ENCODE measurements at regions not wholly inside any gene's neighbourhood (a gene's known extent, or its start where the extent isn't known, plus 50 kb on each side); places are given as distances from the start of the nearest gene placed in this dataset.

DNA sequence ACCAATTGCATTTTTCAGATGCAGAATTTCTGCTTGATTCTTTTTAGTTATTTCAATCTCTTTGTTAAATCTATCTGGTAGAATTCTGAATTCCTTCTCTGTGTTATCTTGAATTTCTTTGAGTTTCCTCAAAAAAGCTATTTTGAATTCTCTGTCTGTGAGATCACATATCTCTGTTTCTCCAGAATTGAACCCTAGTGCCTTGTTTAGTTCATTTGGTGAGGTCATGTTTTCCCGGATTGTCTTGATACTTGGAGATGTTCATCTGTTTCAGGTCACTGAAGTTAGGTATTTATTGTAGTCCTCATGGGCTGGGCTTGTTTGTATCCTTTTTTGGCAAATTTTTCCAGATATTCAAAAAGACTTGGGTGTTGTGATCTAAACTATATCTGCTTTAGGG, 202.9 kb upstream of the SERP2 start:
- FAIRE-seq: no peak
- WGBS (ENCODE audit: low lambda C conversion rate): 41% methylated on average over 1 of the region's 1 CpG

DNA sequence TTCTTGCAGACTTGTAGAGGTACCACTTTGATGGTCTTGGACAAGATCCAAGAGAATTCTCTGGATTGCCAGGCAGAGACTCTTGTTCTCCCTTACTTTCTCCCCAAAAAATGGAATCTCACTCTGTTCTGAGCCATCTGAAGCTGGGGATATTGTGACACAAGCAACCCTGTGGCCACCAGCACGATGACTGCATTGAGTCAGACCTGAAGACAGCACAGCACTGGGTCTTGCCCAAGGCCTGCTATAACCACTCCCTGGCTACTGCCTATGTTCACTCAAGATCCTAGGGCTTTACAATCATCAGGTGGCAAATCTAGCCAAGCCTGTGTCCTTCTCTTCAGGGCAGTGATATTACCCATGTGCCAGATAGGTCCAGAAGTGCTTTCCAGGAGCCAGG, 202.5 kb upstream of the SERP2 start:
- no peak overlapping the region for H3K4me3 ChIP-seq (replicated peaks in 1 of 3; ENCODE audit: insufficient read depth in 1 of 3, low read depth in 2 of 3, low read length in 3 of 3)
- in situ Hi-C loops (cut with HindIII; ENCODE audit: extremely low pct_ligation_motif_present, low pct_unique_long_range_greater_than_20kb): no loop called here
- no peak overlapping the region for H2AFZ ChIP-seq (ENCODE audit: low read length)
- WGBS (ENCODE audit: low lambda C conversion rate): 17% methylated on average over 1 of the region's 1 CpG
- H3K27ac ChIP-seq (ENCODE audit: extremely low read length, insufficient read depth, low read length): no peak overlapping the region
- H3K4me2 ChIP-seq (ENCODE audit: low read depth, low read length): no peak overlapping the region
- ATAC-seq: no peak
- no peaks in the 10 kb centered on the region for H4K20me1 ChIP-seq (ENCODE audit: insufficient read depth, low read length)
- FAIRE-seq: no peak
- no peak for DNase-seq (ENCODE audit: low spot score)
- no peak overlapping the region for H3K9ac ChIP-seq (ENCODE audit: insufficient read depth, low read depth, low read length)
- no TSS peak for BruUV-seq (replicated peaks)
- TF ChIP-seq NRL (CRISPR knock-in tag; IDR thresholded peaks at IDR 0.05; ENCODE audit: borderline replicate concordance) (no peak), BCL6 (CRISPR knock-in tag; IDR thresholded peaks at IDR 0.05) (no peak), IRX3 (CRISPR knock-in tag; IDR thresholded peaks at IDR 0.05; ENCODE audit: borderline replicate concordance, low read depth) (no peak), CEBPB (IDR thresholded peaks at IDR 0.05; ENCODE audit: borderline replicate concordance, low read depth, low read length) (no peak), BRD4 (CRISPR knock-in tag; IDR thresholded peaks at IDR 0.05) (no peak)
- TF ChIP-seq, protein P1, sequence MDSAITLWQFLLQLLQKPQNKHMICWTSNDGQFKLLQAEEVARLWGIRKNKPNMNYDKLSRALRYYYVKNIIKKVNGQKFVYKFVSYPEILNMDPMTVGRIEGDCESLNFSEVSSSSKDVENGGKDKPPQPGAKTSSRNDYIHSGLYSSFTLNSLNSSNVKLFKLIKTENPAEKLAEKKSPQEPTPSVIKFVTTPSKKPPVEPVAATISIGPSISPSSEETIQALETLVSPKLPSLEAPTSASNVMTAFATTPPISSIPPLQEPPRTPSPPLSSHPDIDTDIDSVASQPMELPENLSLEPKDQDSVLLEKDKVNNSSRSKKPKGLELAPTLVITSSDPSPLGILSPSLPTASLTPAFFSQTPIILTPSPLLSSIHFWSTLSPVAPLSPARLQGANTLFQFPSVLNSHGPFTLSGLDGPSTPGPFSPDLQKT (CRISPR knock-in tag; IDR thresholded peaks at IDR 0.05; ENCODE audit: borderline replicate concordance): no peak
- TF ChIP-seq, protein P2, sequence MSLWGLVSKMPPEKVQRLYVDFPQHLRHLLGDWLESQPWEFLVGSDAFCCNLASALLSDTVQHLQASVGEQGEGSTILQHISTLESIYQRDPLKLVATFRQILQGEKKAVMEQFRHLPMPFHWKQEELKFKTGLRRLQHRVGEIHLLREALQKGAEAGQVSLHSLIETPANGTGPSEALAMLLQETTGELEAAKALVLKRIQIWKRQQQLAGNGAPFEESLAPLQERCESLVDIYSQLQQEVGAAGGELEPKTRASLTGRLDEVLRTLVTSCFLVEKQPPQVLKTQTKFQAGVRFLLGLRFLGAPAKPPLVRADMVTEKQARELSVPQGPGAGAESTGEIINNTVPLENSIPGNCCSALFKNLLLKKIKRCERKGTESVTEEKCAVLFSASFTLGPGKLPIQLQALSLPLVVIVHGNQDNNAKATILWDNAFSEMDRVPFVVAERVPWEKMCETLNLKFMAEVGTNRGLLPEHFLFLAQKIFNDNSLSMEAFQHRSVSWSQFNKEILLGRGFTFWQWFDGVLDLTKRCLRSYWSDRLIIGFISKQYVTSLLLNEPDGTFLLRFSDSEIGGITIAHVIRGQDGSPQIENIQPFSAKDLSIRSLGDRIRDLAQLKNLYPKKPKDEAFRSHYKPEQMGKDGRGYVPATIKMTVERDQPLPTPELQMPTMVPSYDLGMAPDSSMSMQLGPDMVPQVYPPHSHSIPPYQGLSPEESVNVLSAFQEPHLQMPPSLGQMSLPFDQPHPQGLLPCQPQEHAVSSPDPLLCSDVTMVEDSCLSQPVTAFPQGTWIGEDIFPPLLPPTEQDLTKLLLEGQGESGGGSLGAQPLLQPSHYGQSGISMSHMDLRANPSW (CRISPR knock-in tag; IDR thresholded peaks at IDR 0.05; ENCODE audit: borderline replicate concordance): no peak
- TF ChIP-seq, protein P3, sequence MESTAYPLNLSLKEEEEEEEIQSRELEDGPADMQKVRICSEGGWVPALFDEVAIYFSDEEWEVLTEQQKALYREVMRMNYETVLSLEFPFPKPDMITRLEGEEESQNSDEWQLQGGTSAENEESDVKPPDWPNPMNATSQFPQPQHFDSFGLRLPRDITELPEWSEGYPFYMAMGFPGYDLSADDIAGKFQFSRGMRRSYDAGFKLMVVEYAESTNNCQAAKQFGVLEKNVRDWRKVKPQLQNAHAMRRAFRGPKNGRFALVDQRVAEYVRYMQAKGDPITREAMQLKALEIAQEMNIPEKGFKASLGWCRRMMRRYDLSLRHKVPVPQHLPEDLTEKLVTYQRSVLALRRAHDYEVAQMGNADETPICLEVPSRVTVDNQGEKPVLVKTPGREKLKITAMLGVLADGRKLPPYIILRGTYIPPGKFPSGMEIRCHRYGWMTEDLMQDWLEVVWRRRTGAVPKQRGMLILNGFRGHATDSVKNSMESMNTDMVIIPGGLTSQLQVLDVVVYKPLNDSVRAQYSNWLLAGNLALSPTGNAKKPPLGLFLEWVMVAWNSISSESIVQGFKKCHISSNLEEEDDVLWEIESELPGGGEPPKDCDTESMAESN (CRISPR knock-in tag; conservative IDR thresholded peaks at IDR 0.05): no peak
- POLR2A ChIA-PET: no interaction called here
- H3K36me3 ChIP-seq (replicated peaks in 1 of 2; ENCODE audit: control insufficient read depth in 1 of 2, insufficient read depth in 2 of 2, low read length in 2 of 2): no peaks in the 10 kb centered on the region
- H3K4me1 ChIP-seq (ENCODE audit: insufficient read depth, low read length): no peaks in the 10 kb centered on the region
- intact Hi-C loops (cut with micrococcal nuclease; ENCODE audit: unreplicated experiment): no loop called here
- CTCF ChIA-PET (ENCODE audit: low intra/inter-chr PET ratio, low total read pairs): no interaction called here
- H3K27me3 ChIP-seq (ENCODE audit: control insufficient read depth in 1 of 2, insufficient read depth in 2 of 2, low read length in 2 of 2): no peaks in the 10 kb centered on the region
- H3K79me2 ChIP-seq (ENCODE audit: insufficient read depth, low read length): no peaks in the 10 kb centered on the region
- no peaks in the 10 kb centered on the region for H3K9me3 ChIP-seq (ENCODE audit: low read length)

More for the DNA sequence above, 202.9 kb upstream of the SERP2 start:
- Histone ChIP-seq H2AFZ (ENCODE audit: low read length) (no peak overlapping the region), H3K4me3 (replicated peaks in 1 of 3; ENCODE audit: insufficient read depth in 1 of 3, low read depth in 2 of 3, low read length in 3 of 3) (no peak overlapping the region), H3K27ac (ENCODE audit: extremely low read length, insufficient read depth, low read length) (no peak overlapping the region), H3K36me3 (replicated peaks in 1 of 2; ENCODE audit: control insufficient read depth in 1 of 2, insufficient read depth in 2 of 2, low read length in 2 of 2) (no peaks in the 10 kb centered on the region), H3K4me2 (ENCODE audit: low read depth, low read length) (no peak overlapping the region), H3K79me2 (ENCODE audit: insufficient read depth, low read length) (no peaks in the 10 kb centered on the region), H4K20me1 (ENCODE audit: insufficient read depth, low read length) (no peaks in the 10 kb centered on the region), H3K27me3 (ENCODE audit: control insufficient read depth in 1 of 2, insufficient read depth in 2 of 2, low read length in 2 of 2) (no peaks in the 10 kb centered on the region), H3K4me1 (ENCODE audit: insufficient read depth, low read length) (no peaks in the 10 kb centered on the region), H3K9me3 (ENCODE audit: low read length) (no peaks in the 10 kb centered on the region), H3K9ac (ENCODE audit: insufficient read depth, low read depth, low read length) (no peak overlapping the region)
- TF ChIP-seq CEBPG (CRISPR knock-in tag; IDR thresholded peaks at IDR 0.05) (no peak), ZSCAN12 (CRISPR knock-in tag; IDR thresholded peaks at IDR 0.05) (no peak), ZFP1 (CRISPR knock-in tag; IDR thresholded peaks at IDR 0.05) (no peak), FOXP1 (IDR thresholded peaks at IDR 0.05) (no peak), FOXP1 (CRISPR knock-in tag; IDR thresholded peaks at IDR 0.05) (no peak)
- intact Hi-C loops (cut with micrococcal nuclease; ENCODE audit: unreplicated experiment): no loop called here
- ATAC-seq (no peak), DNase-seq (ENCODE audit: low spot score) (no peak)
- ChIA-PET POLR2A (no interaction called here), CTCF (ENCODE audit: low intra/inter-chr PET ratio, low total read pairs) (no interaction called here)
- in situ Hi-C loops (cut with HindIII; ENCODE audit: extremely low pct_ligation_motif_present, low pct_unique_long_range_greater_than_20kb): no loop called here
- BruUV-seq (replicated peaks): no TSS peak
